Trophoblast cell (in vitro differentiated cells and primary cell): ENCODE measurements at regions not wholly inside any gene's neighbourhood (a gene's known extent, or its start where the extent isn't known, plus 50 kb on each side); places are given as distances from the start of the nearest gene placed in this dataset.

Experiments
- DNase-seq, 2 donors: peaks; one replicate each; pipeline ENCODE4 v3.0.0-alpha.2; 2016
- H2AFZ ChIP-seq: 2 replicates; pipeline ENCODE4 v1.6.1; 2013; ENCODE audit warnings: low read length, moderate library complexity, mild to moderate bottlenecking; ENCODE audit not compliant: insufficient read depth, poor library complexity
- H2AK5ac ChIP-seq: 2 replicates; pipeline ENCODE4 v1.6.1; 2013; ENCODE audit warnings: mild to moderate bottlenecking, low read length
- H2BK120ac ChIP-seq: 2 replicates; pipeline ENCODE4 v1.6.1; 2013; ENCODE audit warnings: low read length, mild to moderate bottlenecking, moderate library complexity; ENCODE audit not compliant: insufficient read depth, poor library complexity
- H2BK12ac ChIP-seq: 2 replicates; pipeline ENCODE4 v1.6.1; 2013; ENCODE audit warnings: mild to moderate bottlenecking, low read length, moderate library complexity
- H2BK5ac ChIP-seq: 2 replicates; pipeline ENCODE4 v1.6.1; 2013; ENCODE audit warnings: low read length, low read depth, moderate library complexity, mild to moderate bottlenecking; ENCODE audit not compliant: poor library complexity
- H3K14ac ChIP-seq: 2 replicates; pipeline ENCODE4 v1.6.1; 2013; ENCODE audit warnings: mild to moderate bottlenecking, low read length
- H3K18ac ChIP-seq: 2 replicates; pipeline ENCODE4 v1.6.1; 2013; ENCODE audit warnings: mild to moderate bottlenecking, low read length
- H3K23ac ChIP-seq: 2 replicates; pipeline ENCODE4 v1.6.1; 2013; ENCODE audit warnings: low read length
- H3K27ac ChIP-seq: 2 replicates; pipeline ENCODE4 v1.5.1; 2013; ENCODE audit warnings: low read depth, mild to moderate bottlenecking, inconsistent platforms, low read length, moderate library complexity
- H3K27me3 ChIP-seq: 2 replicates; pipeline ENCODE4 v1.6.1; 2013; ENCODE audit warnings: inconsistent platforms, mild to moderate bottlenecking, low read length, moderate library complexity; ENCODE audit not compliant: insufficient read depth
- H3K36me3 ChIP-seq, 2 experiments: 1 replicate in 1 of 2; 2 replicates in 1 of 2; pipeline ENCODE4 v1.6.1; 2013; ENCODE audit warnings: low read length in 2 of 2, mild to moderate bottlenecking in 2 of 2, moderate library complexity in 1 of 2; ENCODE audit not compliant: insufficient read depth in 2 of 2, control insufficient read depth in 1 of 2
- H3K4ac ChIP-seq: 2 replicates; pipeline ENCODE4 v1.6.1; 2013; ENCODE audit warnings: low read depth, mild to moderate bottlenecking, low read length, moderate library complexity
- H3K4me1 ChIP-seq, 2 experiments: 1 replicate in 1 of 2; 2 replicates in 1 of 2; pipeline ENCODE4 v1.6.1; 2013; ENCODE audit warnings: low read length in 2 of 2, mild to moderate bottlenecking in 2 of 2, moderate library complexity in 1 of 2; ENCODE audit not compliant: insufficient read depth in 2 of 2, control insufficient read depth in 1 of 2
- H3K4me2 ChIP-seq: 2 replicates; pipeline ENCODE4 v1.6.1; 2013; ENCODE audit warnings: inconsistent platforms, mild to moderate bottlenecking, low read length, moderate library complexity
- H3K4me3 ChIP-seq: 2 replicates; pipeline ENCODE4 v1.5.1; 2013; ENCODE audit warnings: mild to moderate bottlenecking, low read depth, low read length, inconsistent platforms
- H3K79me1 ChIP-seq: one replicate; pipeline ENCODE4 v1.6.1; 2013; ENCODE audit warnings: low read length
- H3K79me2 ChIP-seq: 2 replicates; pipeline ENCODE4 v1.6.1; 2013; ENCODE audit warnings: low read length, mild to moderate bottlenecking; ENCODE audit not compliant: control insufficient read depth, insufficient read depth, poor library complexity
- H3K9ac ChIP-seq: 2 replicates; pipeline ENCODE4 v1.6.1; 2013; ENCODE audit warnings: mild to moderate bottlenecking, low read length
- H3K9me3 ChIP-seq: 2 replicates; pipeline ENCODE4 v1.6.1; 2013; ENCODE audit warnings: low read depth, mild to moderate bottlenecking, control low read depth, inconsistent platforms, low read length; ENCODE audit not compliant: insufficient read depth
- H4K12ac ChIP-seq: 2 replicates; pipeline ENCODE4 v1.6.1; 2013; ENCODE audit warnings: low read depth, mild to moderate bottlenecking, low read length, moderate library complexity
- H4K8ac ChIP-seq: 2 replicates; pipeline ENCODE4 v1.6.1; 2013; ENCODE audit warnings: low read depth, mild to moderate bottlenecking, low read length, moderate library complexity
- H4K91ac ChIP-seq: one replicate; pipeline ENCODE4 v1.6.1; 2013; ENCODE audit warnings: low read depth, mild to moderate bottlenecking, low read length, moderate library complexity
- WGBS: extraction: QIAGEN DNeasy Blood & Tissue Kit; methylation state at CpG from one replicate; pipeline ENCODE4 v1.1.7; 2013; ENCODE audit warnings: missing lambda C conversion rate; ENCODE audit not compliant: insufficient read length, insufficient coverage; ENCODE audit errors: extremely low coverage; 5-methylcytosine and 5-hydroxymethylcytosine counted together

DNA sequence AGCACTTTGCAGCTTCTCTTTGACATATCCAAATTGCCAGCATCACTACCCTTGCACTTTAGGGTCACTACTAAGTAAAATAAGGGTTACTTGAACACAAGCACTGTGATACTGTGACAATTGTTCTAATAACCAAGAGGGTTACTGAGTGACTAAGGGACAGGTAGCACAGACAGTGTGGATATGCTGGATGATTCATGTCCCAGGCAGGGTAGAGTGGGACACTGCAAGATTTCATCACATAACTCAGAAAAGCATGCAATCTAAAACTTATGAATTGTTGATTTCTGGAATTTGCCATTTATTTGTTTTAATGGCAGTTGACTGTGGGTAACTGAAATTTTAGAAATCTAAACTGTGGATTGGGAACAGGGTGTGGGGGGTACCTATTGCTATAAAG lies 218.8 kb downstream of the KITLG start:
- Histone ChIP-seq H3K23ac (no peak overlapping the region), H2BK12ac (no peak overlapping the region), H3K9ac (no peak overlapping the region), H2BK120ac (no peak overlapping the region), H3K27me3 (no peaks in the 10 kb centered on the region), H2BK5ac (no peak overlapping the region), H3K18ac (no peak overlapping the region), H3K4ac (no peak overlapping the region), H3K4me3 (no peak overlapping the region), H3K36me3 (no peaks in the 10 kb centered on the region), H4K91ac (no peak overlapping the region), H3K4me1 (no peaks in the 10 kb centered on the region), H3K14ac (no peak overlapping the region), H4K12ac (no peak overlapping the region), H3K79me1 (no peaks in the 10 kb centered on the region), H3K4me2 (no peak overlapping the region), H2AFZ (no peak overlapping the region), H3K79me2 (no peaks in the 10 kb centered on the region), H3K27ac (no peak overlapping the region), H2AK5ac (no peak overlapping the region), H3K9me3 (no peaks in the 10 kb centered on the region), H4K8ac (no peak overlapping the region)
- DNase-seq, result peak; percentile 11 to 55

DNA sequence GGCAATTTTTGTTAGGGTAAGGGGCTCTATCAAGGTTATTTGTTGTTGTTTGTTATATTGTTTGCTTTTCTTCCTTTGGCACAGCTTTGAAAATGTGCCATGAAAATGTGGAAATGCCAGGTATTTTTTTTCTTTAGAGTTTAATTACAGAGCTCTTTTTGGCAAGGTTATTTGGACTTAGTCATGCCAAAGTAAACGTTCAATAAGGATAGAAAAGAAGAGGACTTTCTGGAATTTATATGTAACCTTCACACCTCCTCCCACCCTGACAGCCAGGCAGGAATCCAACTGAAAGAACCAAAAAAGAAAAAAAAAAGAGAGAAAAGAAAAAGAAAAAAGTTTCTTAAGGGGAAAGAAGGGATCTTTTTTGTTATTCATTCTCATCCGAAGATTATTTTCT lies 217.8 kb downstream of the KITLG start:
- H2BK12ac ChIP-seq, result no peak overlapping the region
- no peak overlapping the region for H2AFZ ChIP-seq
- no peak overlapping the region for H3K14ac ChIP-seq
- H3K9ac ChIP-seq, result no peak overlapping the region
- H3K79me1 ChIP-seq, result no peaks in the 10 kb centered on the region
- DNase-seq, result no peak
- no peaks in the 10 kb centered on the region for H3K9me3 ChIP-seq
- H3K4ac ChIP-seq, result no peak overlapping the region
- no peaks in the 10 kb centered on the region for H3K36me3 ChIP-seq
- H3K4me2 ChIP-seq, result no peak overlapping the region
- H4K12ac ChIP-seq, result no peak overlapping the region
- H3K79me2 ChIP-seq, result no peaks in the 10 kb centered on the region
- no peaks in the 10 kb centered on the region for H3K4me1 ChIP-seq
- no peak overlapping the region for H4K8ac ChIP-seq
- no peak overlapping the region for H2AK5ac ChIP-seq
- no peak overlapping the region for H3K18ac ChIP-seq
- no peak overlapping the region for H2BK120ac ChIP-seq
- no peaks in the 10 kb centered on the region for H3K27me3 ChIP-seq
- no peak overlapping the region for H2BK5ac ChIP-seq
- H3K4me3 ChIP-seq, result no peak overlapping the region
- no peak overlapping the region for H3K27ac ChIP-seq
- no peak overlapping the region for H3K23ac ChIP-seq
- H4K91ac ChIP-seq, result no peak overlapping the region
- no CpG with 5 or more reads among the region's 2 CpGs for WGBS

DNA sequence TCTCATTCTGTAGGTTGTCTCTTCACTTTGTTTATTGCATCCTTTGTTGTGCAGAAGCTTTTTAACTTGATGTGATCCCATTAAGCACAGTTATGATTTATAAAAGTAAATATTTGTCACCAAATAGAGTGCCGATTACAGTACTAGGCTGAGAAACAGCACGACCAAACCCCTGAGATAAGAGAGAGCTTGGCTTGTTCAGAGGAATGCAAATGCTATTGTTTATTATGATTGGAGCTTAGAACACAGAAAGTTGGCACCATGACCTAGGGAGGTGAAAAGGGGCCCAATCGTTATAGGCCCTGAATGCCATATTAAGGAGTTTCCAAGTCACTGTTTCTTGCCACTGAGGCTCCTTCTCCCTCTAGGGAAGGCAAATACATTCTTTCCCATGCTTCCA lies 214.9 kb downstream of the KITLG start:
- H2BK5ac ChIP-seq, result no peak overlapping the region
- H3K27ac ChIP-seq, result no peak overlapping the region
- no peaks in the 10 kb centered on the region for H3K27me3 ChIP-seq
- no peak overlapping the region for H4K12ac ChIP-seq
- H3K4ac ChIP-seq, result no peak overlapping the region
- no peaks in the 10 kb centered on the region for H3K36me3 ChIP-seq
- no peak overlapping the region for H2BK12ac ChIP-seq
- H4K91ac ChIP-seq, result no peak overlapping the region
- H3K14ac ChIP-seq, result no peak overlapping the region
- H2AK5ac ChIP-seq, result no peak overlapping the region
- H3K23ac ChIP-seq, result no peak overlapping the region
- H3K9me3 ChIP-seq, result no peaks in the 10 kb centered on the region
- DNase-seq, result no peak
- no peak overlapping the region for H3K9ac ChIP-seq
- H3K4me2 ChIP-seq, result no peak overlapping the region
- H4K8ac ChIP-seq, result no peak overlapping the region
- no peak overlapping the region for H3K4me3 ChIP-seq
- no peak overlapping the region for H2AFZ ChIP-seq
- H3K4me1 ChIP-seq, result no peaks in the 10 kb centered on the region
- no peaks in the 10 kb centered on the region for H3K79me1 ChIP-seq
- no CpG with 5 or more reads among the region's 3 CpGs for WGBS
- H3K18ac ChIP-seq, result no peak overlapping the region
- H3K79me2 ChIP-seq, result no peaks in the 10 kb centered on the region
- H2BK120ac ChIP-seq, result no peak overlapping the region

DNA sequence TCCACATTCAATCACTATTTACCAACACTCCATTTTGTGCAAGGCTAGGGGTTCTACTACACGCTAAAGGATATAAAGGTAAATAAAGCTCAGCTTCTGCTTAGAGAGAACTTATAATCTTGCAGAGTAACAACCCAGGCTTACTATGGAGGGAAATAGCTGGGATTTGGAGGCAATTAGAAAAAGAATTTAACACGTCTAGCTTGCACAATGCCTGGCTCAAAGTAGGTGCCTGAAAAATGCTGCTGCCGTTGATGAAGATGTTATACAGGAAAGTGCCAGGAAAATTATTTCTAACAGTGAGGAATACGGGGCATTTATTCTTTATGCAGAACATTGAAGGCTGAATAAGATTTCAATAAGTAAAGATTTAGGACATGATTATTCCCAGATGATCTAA lies 214.2 kb downstream of the KITLG start:
- WGBS, result no CpG with 5 or more reads among the region's 4 CpGs
- Histone ChIP-seq H3K4ac (no peak overlapping the region), H3K4me2 (no peak overlapping the region), H2BK120ac (no peak overlapping the region), H3K14ac (no peak overlapping the region), H3K79me1 (no peaks in the 10 kb centered on the region), H2BK5ac (no peak overlapping the region), H2AFZ (no peak overlapping the region), H3K27me3 (no peaks in the 10 kb centered on the region), H4K12ac (no peak overlapping the region), H3K79me2 (no peaks in the 10 kb centered on the region), H3K9me3 (no peaks in the 10 kb centered on the region), H2BK12ac (no peak overlapping the region), H4K8ac (no peak overlapping the region), H4K91ac (no peak overlapping the region), H3K23ac (no peak overlapping the region), H3K9ac (no peak overlapping the region), H3K18ac (no peak overlapping the region), H3K4me1 (no peaks in the 10 kb centered on the region), H3K4me3 (no peak overlapping the region), H2AK5ac (no peak overlapping the region), H3K27ac (no peak overlapping the region), H3K36me3 (no peaks in the 10 kb centered on the region)
- DNase-seq, result no peak

DNA sequence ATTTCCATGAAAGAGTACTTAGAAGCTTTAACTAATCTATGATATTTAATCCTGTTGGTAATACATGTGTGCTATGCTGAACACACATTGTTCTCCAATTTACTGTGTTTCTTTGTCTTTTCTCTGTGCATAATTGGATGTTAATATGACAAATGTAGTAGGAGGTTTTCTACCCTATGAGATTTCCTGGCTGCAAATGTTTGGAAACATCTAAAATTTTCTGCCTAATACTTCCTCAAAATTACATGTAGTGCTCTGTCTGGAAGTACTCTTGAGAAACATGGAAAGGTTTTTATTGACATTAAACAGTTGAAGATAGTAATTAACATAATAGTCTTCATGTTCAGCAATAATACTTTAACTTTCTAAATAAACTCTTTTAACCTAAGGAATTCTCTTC lies 213.0 kb downstream of the KITLG start:
- no peak overlapping the region for H3K4ac ChIP-seq
- DNase-seq, result no peak
- no peak overlapping the region for H3K4me2 ChIP-seq
- no peak overlapping the region for H2BK5ac ChIP-seq
- H3K9me3 ChIP-seq, result no peaks in the 10 kb centered on the region
- H3K27me3 ChIP-seq, result no peaks in the 10 kb centered on the region
- no peak overlapping the region for H2AK5ac ChIP-seq
- H4K91ac ChIP-seq, result no peak overlapping the region
- no peak overlapping the region for H3K14ac ChIP-seq
- H3K36me3 ChIP-seq, result no peaks in the 10 kb centered on the region
- no peak overlapping the region for H3K27ac ChIP-seq
- no peak overlapping the region for H4K8ac ChIP-seq
- no peak overlapping the region for H2AFZ ChIP-seq
- no peaks in the 10 kb centered on the region for H3K4me1 ChIP-seq
- no peaks in the 10 kb centered on the region for H3K79me2 ChIP-seq
- H4K12ac ChIP-seq, result no peak overlapping the region
- H3K23ac ChIP-seq, result no peak overlapping the region
- H3K9ac ChIP-seq, result no peak overlapping the region
- H3K79me1 ChIP-seq, result no peaks in the 10 kb centered on the region
- H3K4me3 ChIP-seq, result no peak overlapping the region
- no peak overlapping the region for H3K18ac ChIP-seq
- H2BK12ac ChIP-seq, result no peak overlapping the region
- H2BK120ac ChIP-seq, result no peak overlapping the region
